HCT116 (cell line): ENCODE measurements at regions not wholly inside any gene's neighbourhood (a gene's known extent, or its start where the extent isn't known, plus 50 kb on each side); places are given as distances from the start of the nearest gene placed in this dataset.

Experiments used
- EZH2 ChIP-seq: fragments of 200-600 bp; sonication (generic); IDR thresholded peaks from 2 replicates; pipeline ENCODE4 v1.6.1; 2017; ENCODE audit warnings: antibody characterized with exemption, mixed run types
- JUND ChIP-seq: IDR thresholded peaks from 2 replicates; pipeline ENCODE4 v1.6.1; 2012
- POLR2A ChIP-seq: IDR thresholded peaks from 2 replicates; pipeline ENCODE4 v1.7.0; 2011; ENCODE audit warnings: borderline replicate concordance; ENCODE audit not compliant: insufficient read depth, insufficient read length; ENCODE audit errors: extremely low read depth
- POLR2AphosphoS5 ChIP-seq: IDR thresholded peaks from 2 replicates; pipeline ENCODE4 v1.6.1; 2011; ENCODE audit warnings: mild to moderate bottlenecking, low read depth, low read length, moderate library complexity
- TCF7L2 ChIP-seq: IDR thresholded peaks from 2 replicates; pipeline ENCODE4 v1.7.0; 2011; ENCODE audit warnings: borderline replicate concordance, inconsistent platforms; ENCODE audit not compliant: insufficient read depth, insufficient read length; ENCODE audit errors: extremely low read depth
- YY1 ChIP-seq: IDR thresholded peaks from 2 replicates; pipeline ENCODE4 v1.6.1; 2011; ENCODE audit warnings: low read length, low read depth, moderate library complexity, mild to moderate bottlenecking; ENCODE audit not compliant: insufficient replicate concordance; ENCODE audit errors: extremely low read depth
- ZNF274 ChIP-seq: fragments of 200-500 bp; sonication (Bioruptor generic); IDR thresholded peaks from 2 replicates; pipeline ENCODE4 v1.6.1; 2014; ENCODE audit warnings: mild to moderate bottlenecking, low read depth, low read length, inconsistent platforms
- TF ChIP-seq, protein P1 (sequence below), 3 experiments: fragments of 200-600 bp in 1 of 3; sonication (generic) in 1 of 3; IDR thresholded peaks in 2 of 3; conservative IDR thresholded peaks in 1 of 3; 2 replicates each; pipeline ENCODE4 v1.5.1; 2012 to 2017; ENCODE audit warnings: low read depth in 2 of 3, low read length in 2 of 3, antibody characterized with exemption in 1 of 3, borderline replicate concordance in 1 of 3, control low read depth in 1 of 3, mild to moderate bottlenecking in 1 of 3, mixed read lengths in 1 of 3, mixed run types in 1 of 3, moderate library complexity in 1 of 3; ENCODE audit not compliant: insufficient read depth in 1 of 3

DNA sequence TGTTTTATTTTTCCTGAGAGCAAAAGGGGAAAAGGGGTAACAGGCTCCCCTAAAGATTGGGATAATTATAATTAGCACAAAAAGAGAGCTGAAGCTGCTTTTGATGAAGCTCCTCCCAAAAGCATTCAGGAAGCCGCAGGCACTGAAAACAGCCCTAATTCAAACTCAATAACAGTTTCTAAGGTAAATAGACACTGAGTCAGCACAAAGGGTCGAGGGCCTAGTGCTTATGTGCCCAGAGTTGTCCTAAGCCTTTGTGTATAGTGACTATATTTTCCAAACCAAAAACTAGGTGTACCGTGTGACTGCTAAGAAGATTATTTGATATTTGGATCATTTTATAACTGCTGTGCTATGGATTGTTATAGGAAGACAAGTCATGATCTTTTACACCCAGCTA lies 67.7 kb downstream of the HMHB1 start:
- TF ChIP-seq, protein P1, sequence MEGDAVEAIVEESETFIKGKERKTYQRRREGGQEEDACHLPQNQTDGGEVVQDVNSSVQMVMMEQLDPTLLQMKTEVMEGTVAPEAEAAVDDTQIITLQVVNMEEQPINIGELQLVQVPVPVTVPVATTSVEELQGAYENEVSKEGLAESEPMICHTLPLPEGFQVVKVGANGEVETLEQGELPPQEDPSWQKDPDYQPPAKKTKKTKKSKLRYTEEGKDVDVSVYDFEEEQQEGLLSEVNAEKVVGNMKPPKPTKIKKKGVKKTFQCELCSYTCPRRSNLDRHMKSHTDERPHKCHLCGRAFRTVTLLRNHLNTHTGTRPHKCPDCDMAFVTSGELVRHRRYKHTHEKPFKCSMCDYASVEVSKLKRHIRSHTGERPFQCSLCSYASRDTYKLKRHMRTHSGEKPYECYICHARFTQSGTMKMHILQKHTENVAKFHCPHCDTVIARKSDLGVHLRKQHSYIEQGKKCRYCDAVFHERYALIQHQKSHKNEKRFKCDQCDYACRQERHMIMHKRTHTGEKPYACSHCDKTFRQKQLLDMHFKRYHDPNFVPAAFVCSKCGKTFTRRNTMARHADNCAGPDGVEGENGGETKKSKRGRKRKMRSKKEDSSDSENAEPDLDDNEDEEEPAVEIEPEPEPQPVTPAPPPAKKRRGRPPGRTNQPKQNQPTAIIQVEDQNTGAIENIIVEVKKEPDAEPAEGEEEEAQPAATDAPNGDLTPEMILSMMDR (IDR thresholded peaks at IDR 0.05 in 2 of 3, conservative IDR thresholded peaks at IDR 0.05 in 1 of 3; ENCODE audit: borderline replicate concordance in 1 of 3, insufficient read depth in 1 of 3, low read depth in 2 of 3, low read length in 2 of 3) = no peak
- no peak for TF ChIP-seq YY1
- no peak for TF ChIP-seq POLR2A
- no peak for TF ChIP-seq ZNF274
- no peak for TF ChIP-seq POLR2AphosphoS5
- no peak for TF ChIP-seq JUND
- TF ChIP-seq EZH2 = no peak
- no peak for TF ChIP-seq TCF7L2
